ENCODE measurements at regions not wholly inside any gene's neighbourhood (a gene's known extent, or its start where the extent isn't known, plus 50 kb on each side); places are given as distances from the start of the nearest gene placed in this dataset.

- DNase-seq (ENCODE audit: low read depth) = no peak
- no peak overlapping the region for H3K4me3 ChIP-seq (ENCODE audit: low read depth, low read length)
- no peak for TF ChIP-seq CTCF (conservative IDR thresholded peaks at IDR 0.05; ENCODE audit: low read depth, low read length)
Observed at GRCh38 chr14:79951572-79951971, 259.7 kb downstream of the DIO2 start.

GRCh38 chr14:79949906-79950305 is 261.4 kb downstream of the DIO2 start:
- H3K4me3 ChIP-seq (ENCODE audit: low read depth, low read length) = no peak overlapping the region
- no peak for DNase-seq (ENCODE audit: low read depth)
- TF ChIP-seq CTCF (conservative IDR thresholded peaks at IDR 0.05; ENCODE audit: low read depth, low read length) = no peak

- H3K4me3 ChIP-seq (ENCODE audit: low read depth, low read length) = no peak overlapping the region
- DNase-seq (ENCODE audit: low read depth) = no peak
- TF ChIP-seq CTCF (conservative IDR thresholded peaks at IDR 0.05; ENCODE audit: low read depth, low read length) = no peak
Observed at GRCh38 chr14:79947440-79948054, 263.8 kb downstream of the DIO2 start.

- DNase-seq (ENCODE audit: low read depth) = no peak
- TF ChIP-seq CTCF (conservative IDR thresholded peaks at IDR 0.05; ENCODE audit: low read depth, low read length) = no peak
- H3K4me3 ChIP-seq (ENCODE audit: low read depth, low read length) = no peak overlapping the region
Observed at GRCh38 chr14:79939235-79939634, 272.1 kb downstream of the DIO2 start.

GRCh38 chr14:79938185-79938584 is 273.1 kb downstream of the DIO2 start:
- TF ChIP-seq CTCF (conservative IDR thresholded peaks at IDR 0.05; ENCODE audit: low read depth, low read length) = no peak
- DNase-seq (ENCODE audit: low read depth) = no peak
- no peak overlapping the region for H3K4me3 ChIP-seq (ENCODE audit: low read depth, low read length)

GRCh38 chr14:79937433-79937832 is 273.9 kb downstream of the DIO2 start:
- no peak for DNase-seq (ENCODE audit: low read depth)
- no peak for TF ChIP-seq CTCF (conservative IDR thresholded peaks at IDR 0.05; ENCODE audit: low read depth, low read length)

GRCh38 chr14:79924551-79924950 is 286.8 kb downstream of the DIO2 start:
- TF ChIP-seq CTCF (conservative IDR thresholded peaks at IDR 0.05; ENCODE audit: low read depth, low read length) = no peak
- H3K4me3 ChIP-seq (ENCODE audit: low read depth, low read length) = no peak overlapping the region
- no peak for DNase-seq (ENCODE audit: low read depth)

More at GRCh38 chr14:79937433-79937832, 273.9 kb downstream of the DIO2 start:
- no peak overlapping the region for H3K4me3 ChIP-seq (ENCODE audit: low read depth, low read length)

Data from epithelial cell of proximal tubule (primary cell).